ENCODE measurements at regions not wholly inside any gene's neighbourhood (a gene's known extent, or its start where the extent isn't known, plus 50 kb on each side); places are given as distances from the start of the nearest gene placed in this dataset.

DNA sequence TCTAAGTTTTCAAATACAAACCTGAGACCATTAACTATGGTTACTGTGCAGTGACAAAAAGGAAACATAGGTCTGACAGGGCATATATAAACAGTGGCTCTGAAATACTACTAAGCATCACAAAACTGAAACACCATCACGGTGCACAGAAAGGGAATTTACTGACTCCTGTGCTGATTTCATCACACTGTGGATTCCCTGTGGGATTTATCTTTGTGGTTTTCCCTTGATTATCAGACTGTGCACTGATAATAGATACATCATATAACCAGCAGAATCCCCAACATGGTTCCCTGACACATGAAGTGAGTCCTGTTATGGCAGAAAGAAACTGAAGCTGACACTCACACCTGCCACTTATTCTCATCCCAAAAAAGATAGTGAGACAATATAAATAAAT, 676.3 kb upstream of the KCND2 start:
- H2AFZ ChIP-seq (ENCODE audit: insufficient read depth, low read depth, low read length, poor library complexity, severe bottlenecking): no peak overlapping the region

GRCh38 chr7:119606297-119606696, 666.7 kb upstream of the KCND2 start:
- Histone ChIP-seq H2AFZ (ENCODE audit: insufficient read depth, low read depth, low read length, poor library complexity, severe bottlenecking) (no peak overlapping the region), H3K27ac (ENCODE audit: low read length in 2 of 2) (no peak overlapping the region), H3K27me3 (replicated peaks in 1 of 4; ENCODE audit: control extremely low read depth in 1 of 4, control insufficient read depth in 3 of 4, insufficient read depth in 4 of 4, low read length in 3 of 4) (no peaks in the 10 kb centered on the region), H3K9me3 (ENCODE audit: control extremely low read depth in 1 of 3, control insufficient read depth in 2 of 3, insufficient read depth in 1 of 3, low read length in 2 of 3) (no peaks in the 10 kb centered on the region), H3K9ac (ENCODE audit: low read length) (no peak overlapping the region), H4K20me1 (ENCODE audit: control insufficient read depth, insufficient read depth, low read length, poor library complexity, severe bottlenecking) (no peaks in the 10 kb centered on the region), H3K79me2 (ENCODE audit: control insufficient read depth, insufficient read depth, low read length) (no peaks in the 10 kb centered on the region), H3K4me3 (ENCODE audit: control extremely low read depth in 1 of 5, extremely low read depth in 1 of 5, insufficient read depth in 1 of 5, low read depth in 2 of 5, low read length in 4 of 5) (no peak overlapping the region), H3K36me3 (replicated peaks in 1 of 2; ENCODE audit: control extremely low read depth in 1 of 2, control insufficient read depth in 1 of 2, extremely low read depth in 1 of 2, insufficient read depth in 2 of 2, low read length in 1 of 2) (no peaks in the 10 kb centered on the region), H3K4me1 (ENCODE audit: control insufficient read depth in 2 of 2, insufficient read depth in 2 of 2, low read length in 2 of 2) (no peaks in the 10 kb centered on the region), H3K4me2 (replicated peaks; ENCODE audit: low read depth, low read length, poor library complexity, severe bottlenecking) (no peak overlapping the region)
- TF ChIP-seq CTCF (IDR thresholded peaks at IDR 0.05) (no peak), EZH2 (IDR thresholded peaks at IDR 0.05; ENCODE audit: borderline replicate concordance, insufficient read depth, low read depth, low read length, poor library complexity, severe bottlenecking) (no peak)
- peaks cover under 1% of the 10 kb centered on the region for H3K9me3 Mint-ChIP-seq (ENCODE audit: insufficient read depth)
- 100% methylated on average over 1 of the region's 1 CpG for WGBS (ENCODE audit: insufficient coverage)
- H3K27ac Mint-ChIP-seq: no peak overlapping the region
- ATAC-seq (ENCODE audit: low read depth) (no peak), DNase-seq (no peak)
- POLR2A ChIA-PET: no interaction called here
- no peak overlapping the region for H3K4me3 Mint-ChIP-seq
- CTCF ChIA-PET: no interaction called here
- intact Hi-C loops (cut with micrococcal nuclease): no loop called here
- no peaks in the 10 kb centered on the region for H3K27me3 Mint-ChIP-seq
- no peaks in the 10 kb centered on the region for H3K4me1 Mint-ChIP-seq

More for the DNA sequence above, 676.3 kb upstream of the KCND2 start:
- ChIA-PET POLR2A (no interaction called here), CTCF (no interaction called here)
- no peaks in the 10 kb centered on the region for H3K9me3 ChIP-seq (ENCODE audit: control extremely low read depth in 1 of 3, control insufficient read depth in 2 of 3, insufficient read depth in 1 of 3, low read length in 2 of 3)
- TF ChIP-seq CTCF (IDR thresholded peaks at IDR 0.05) (no peak), EZH2 (IDR thresholded peaks at IDR 0.05; ENCODE audit: borderline replicate concordance, insufficient read depth, low read depth, low read length, poor library complexity, severe bottlenecking) (no peak)
- H3K27ac Mint-ChIP-seq: no peak overlapping the region
- no peaks in the 10 kb centered on the region for H3K4me1 ChIP-seq (ENCODE audit: control insufficient read depth in 2 of 2, insufficient read depth in 2 of 2, low read length in 2 of 2)
- no peak overlapping the region for H3K4me3 ChIP-seq (ENCODE audit: control extremely low read depth in 1 of 5, extremely low read depth in 1 of 5, insufficient read depth in 1 of 5, low read depth in 2 of 5, low read length in 4 of 5)
- H3K4me1 Mint-ChIP-seq: no peaks in the 10 kb centered on the region
- ATAC-seq (ENCODE audit: low read depth) (no peak), DNase-seq (no peak)
- intact Hi-C loops (cut with micrococcal nuclease): no loop called here
- no peaks in the 10 kb centered on the region for H3K27me3 ChIP-seq (replicated peaks in 1 of 4; ENCODE audit: control extremely low read depth in 1 of 4, control insufficient read depth in 3 of 4, insufficient read depth in 4 of 4, low read length in 3 of 4)
- no peaks in the 10 kb centered on the region for H4K20me1 ChIP-seq (ENCODE audit: control insufficient read depth, insufficient read depth, low read length, poor library complexity, severe bottlenecking)
- no peaks in the 10 kb centered on the region for H3K79me2 ChIP-seq (ENCODE audit: control insufficient read depth, insufficient read depth, low read length)
- H3K27me3 Mint-ChIP-seq: no peaks in the 10 kb centered on the region
- no peak overlapping the region for H3K4me3 Mint-ChIP-seq
- H3K9me3 Mint-ChIP-seq (ENCODE audit: insufficient read depth): peaks cover 3% of the 10 kb centered on the region
- WGBS (ENCODE audit: insufficient coverage): no CpG with 5 or more reads among the region's 1 CpG
- H3K9ac ChIP-seq (ENCODE audit: low read length): no peak overlapping the region
- H3K4me2 ChIP-seq (replicated peaks; ENCODE audit: low read depth, low read length, poor library complexity, severe bottlenecking): no peak overlapping the region
- no peaks in the 10 kb centered on the region for H3K36me3 ChIP-seq (replicated peaks in 1 of 2; ENCODE audit: control extremely low read depth in 1 of 2, control insufficient read depth in 1 of 2, extremely low read depth in 1 of 2, insufficient read depth in 2 of 2, low read length in 1 of 2)
- no peak overlapping the region for H3K27ac ChIP-seq (ENCODE audit: low read length in 2 of 2)
